ENCODE measurements at regions not wholly inside any gene's neighbourhood (a gene's known extent, or its start where the extent isn't known, plus 50 kb on each side); places are given as distances from the start of the nearest gene placed in this dataset.

DNA sequence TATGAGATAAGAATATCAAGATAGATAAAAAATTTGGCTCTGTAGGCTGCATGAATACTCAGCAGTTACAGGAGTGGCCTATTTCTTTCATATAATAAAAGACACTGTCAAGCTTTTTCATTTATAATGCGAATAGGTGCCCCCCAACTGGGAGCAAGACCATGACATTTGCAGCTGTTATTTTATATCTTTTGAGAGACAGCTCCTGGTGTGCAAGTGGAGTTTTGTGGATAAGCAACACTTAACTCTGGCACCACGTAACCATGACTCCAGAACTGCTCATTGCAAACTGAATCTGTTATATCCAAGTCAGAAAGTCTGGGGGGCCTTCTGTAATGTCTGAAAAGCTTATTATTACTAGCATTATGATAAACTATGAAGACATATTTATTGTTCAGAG, 1372.4 kb downstream of the C4orf33 start:
- ATAC-seq (ENCODE audit: poor library complexity) (no peak), DNase-seq (no peak)
- ChIA-PET CTCF (no interaction called here), POLR2A (no interaction called here)
- no peak overlapping the region for H3K4me3 Mint-ChIP-seq
- no peak overlapping the region for H3K4me3 ChIP-seq (ENCODE audit: low read length)
- H3K4me1 Mint-ChIP-seq (ENCODE audit: low read depth): no peaks in the 10 kb centered on the region
- TF ChIP-seq, protein P1, sequence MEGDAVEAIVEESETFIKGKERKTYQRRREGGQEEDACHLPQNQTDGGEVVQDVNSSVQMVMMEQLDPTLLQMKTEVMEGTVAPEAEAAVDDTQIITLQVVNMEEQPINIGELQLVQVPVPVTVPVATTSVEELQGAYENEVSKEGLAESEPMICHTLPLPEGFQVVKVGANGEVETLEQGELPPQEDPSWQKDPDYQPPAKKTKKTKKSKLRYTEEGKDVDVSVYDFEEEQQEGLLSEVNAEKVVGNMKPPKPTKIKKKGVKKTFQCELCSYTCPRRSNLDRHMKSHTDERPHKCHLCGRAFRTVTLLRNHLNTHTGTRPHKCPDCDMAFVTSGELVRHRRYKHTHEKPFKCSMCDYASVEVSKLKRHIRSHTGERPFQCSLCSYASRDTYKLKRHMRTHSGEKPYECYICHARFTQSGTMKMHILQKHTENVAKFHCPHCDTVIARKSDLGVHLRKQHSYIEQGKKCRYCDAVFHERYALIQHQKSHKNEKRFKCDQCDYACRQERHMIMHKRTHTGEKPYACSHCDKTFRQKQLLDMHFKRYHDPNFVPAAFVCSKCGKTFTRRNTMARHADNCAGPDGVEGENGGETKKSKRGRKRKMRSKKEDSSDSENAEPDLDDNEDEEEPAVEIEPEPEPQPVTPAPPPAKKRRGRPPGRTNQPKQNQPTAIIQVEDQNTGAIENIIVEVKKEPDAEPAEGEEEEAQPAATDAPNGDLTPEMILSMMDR (IDR thresholded peaks at IDR 0.05): no peak
- no peaks in the 10 kb centered on the region for H3K4me1 ChIP-seq (ENCODE audit: insufficient read depth, low read length)
- no peaks in the 10 kb centered on the region for H3K36me3 ChIP-seq (ENCODE audit: insufficient read depth, low read length)
- intact Hi-C loops (cut with DNase I, micrococcal nuclease): no loop called here
- H3K27ac ChIP-seq (ENCODE audit: low read depth in 1 of 2, low read length in 2 of 2): no peak overlapping the region
- H3K27ac Mint-ChIP-seq: no peak overlapping the region
- H3K9me3 ChIP-seq (ENCODE audit: control insufficient read depth in 1 of 2, insufficient read depth in 1 of 2, low read length in 2 of 2): no peaks in the 10 kb centered on the region
- no peaks in the 10 kb centered on the region for H3K27me3 Mint-ChIP-seq
- H3K9me3 Mint-ChIP-seq: peaks cover 2% of the 10 kb centered on the region
- no peaks in the 10 kb centered on the region for H3K27me3 ChIP-seq (ENCODE audit: control insufficient read depth in 1 of 2, insufficient read depth in 2 of 2, low read length in 2 of 2)
- no peaks in the 10 kb centered on the region for H3K36me3 Mint-ChIP-seq (ENCODE audit: low read depth)

DNA sequence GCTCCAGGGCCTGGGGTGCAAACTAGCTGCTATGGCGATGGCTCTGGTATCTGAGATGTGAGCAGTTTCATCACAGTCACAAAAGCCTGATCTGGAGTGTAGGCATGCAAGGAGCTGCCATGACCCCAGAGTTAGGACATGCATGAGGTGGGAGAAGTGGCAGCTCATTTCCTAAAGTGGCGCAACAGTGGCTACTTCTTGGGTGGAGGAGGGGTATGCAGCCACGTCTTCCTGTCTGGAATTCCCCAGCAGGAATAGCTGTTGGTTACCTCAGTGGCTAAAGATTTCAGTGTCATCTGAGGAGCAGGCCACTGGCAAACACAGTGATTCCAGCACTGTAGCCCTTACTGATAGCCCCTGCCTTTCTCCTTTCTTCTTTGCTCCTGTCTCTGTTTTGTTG, 1382.5 kb downstream of the C4orf33 start:
- Mint-ChIP-seq H3K27ac (no peak overlapping the region), H3K9me3 (peaks cover 3% of the 10 kb centered on the region), H3K4me3 (no peak overlapping the region), H3K4me1 (ENCODE audit: low read depth) (no peaks in the 10 kb centered on the region), H3K36me3 (ENCODE audit: low read depth) (no peaks in the 10 kb centered on the region), H3K27me3 (no peaks in the 10 kb centered on the region)
- no peaks in the 10 kb centered on the region for H3K9me3 ChIP-seq (ENCODE audit: control insufficient read depth in 1 of 2, insufficient read depth in 1 of 2, low read length in 2 of 2)
- ChIA-PET POLR2A (no interaction called here), CTCF (no interaction called here)
- ATAC-seq (ENCODE audit: poor library complexity) (no peak), DNase-seq (no peak)
- no peaks in the 10 kb centered on the region for H3K36me3 ChIP-seq (ENCODE audit: insufficient read depth, low read length)
- no peaks in the 10 kb centered on the region for H3K4me1 ChIP-seq (ENCODE audit: insufficient read depth, low read length)
- no peaks in the 10 kb centered on the region for H3K27me3 ChIP-seq (ENCODE audit: control insufficient read depth in 1 of 2, insufficient read depth in 2 of 2, low read length in 2 of 2)
- TF ChIP-seq, protein P1 (IDR thresholded peaks at IDR 0.05): no peak
- no peak overlapping the region for H3K4me3 ChIP-seq (ENCODE audit: low read length)
- intact Hi-C loops (cut with DNase I, micrococcal nuclease): no loop called here
- H3K27ac ChIP-seq (ENCODE audit: low read depth in 1 of 2, low read length in 2 of 2): no peak overlapping the region

DNA sequence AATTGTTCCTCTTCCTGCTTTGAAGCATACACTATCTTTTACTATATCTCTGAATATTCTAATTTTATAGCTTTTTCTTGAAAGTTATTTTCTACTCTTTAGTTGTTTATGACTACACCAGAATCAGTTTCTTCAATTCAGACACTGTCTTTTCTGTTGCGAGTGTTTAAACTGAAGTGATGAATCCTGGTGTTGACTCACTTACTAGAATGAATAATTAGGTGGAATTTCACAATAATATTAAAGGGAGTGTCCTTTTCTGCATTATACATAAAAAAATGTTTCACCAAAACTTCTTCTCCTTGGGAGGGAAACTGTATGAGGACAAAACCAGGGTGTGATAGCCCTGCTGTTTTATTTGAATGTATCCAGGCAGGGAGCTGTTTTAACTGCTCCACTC, 1383.1 kb downstream of the C4orf33 start:
- H3K36me3 Mint-ChIP-seq (ENCODE audit: low read depth): no peaks in the 10 kb centered on the region
- no peaks in the 10 kb centered on the region for H3K27me3 Mint-ChIP-seq
- H3K36me3 ChIP-seq (ENCODE audit: insufficient read depth, low read length): no peaks in the 10 kb centered on the region
- no peaks in the 10 kb centered on the region for H3K27me3 ChIP-seq (ENCODE audit: control insufficient read depth in 1 of 2, insufficient read depth in 2 of 2, low read length in 2 of 2)
- no peak overlapping the region for H3K4me3 ChIP-seq (ENCODE audit: low read length)
- TF ChIP-seq, protein P1 (IDR thresholded peaks at IDR 0.05): no peak
- no peaks in the 10 kb centered on the region for H3K9me3 ChIP-seq (ENCODE audit: control insufficient read depth in 1 of 2, insufficient read depth in 1 of 2, low read length in 2 of 2)
- H3K4me1 Mint-ChIP-seq (ENCODE audit: low read depth): no peaks in the 10 kb centered on the region
- ATAC-seq (ENCODE audit: poor library complexity) (no peak), DNase-seq (no peak)
- no peaks in the 10 kb centered on the region for H3K4me1 ChIP-seq (ENCODE audit: insufficient read depth, low read length)
- peaks cover 3% of the 10 kb centered on the region for H3K9me3 Mint-ChIP-seq
- H3K27ac ChIP-seq (ENCODE audit: low read depth in 1 of 2, low read length in 2 of 2): no peak overlapping the region
- CTCF ChIA-PET: no interaction called here
- POLR2A ChIA-PET: no interaction called here
- H3K27ac Mint-ChIP-seq: no peak overlapping the region
- intact Hi-C loops (cut with DNase I, micrococcal nuclease): no loop called here
- H3K4me3 Mint-ChIP-seq: no peak overlapping the region

Measured in CD4-positive, alpha-beta T cell (primary cell).